ENCODE measurements at regions not wholly inside any gene's neighbourhood (a gene's known extent, or its start where the extent isn't known, plus 50 kb on each side); places are given as distances from the start of the nearest gene placed in this dataset.

DNA sequence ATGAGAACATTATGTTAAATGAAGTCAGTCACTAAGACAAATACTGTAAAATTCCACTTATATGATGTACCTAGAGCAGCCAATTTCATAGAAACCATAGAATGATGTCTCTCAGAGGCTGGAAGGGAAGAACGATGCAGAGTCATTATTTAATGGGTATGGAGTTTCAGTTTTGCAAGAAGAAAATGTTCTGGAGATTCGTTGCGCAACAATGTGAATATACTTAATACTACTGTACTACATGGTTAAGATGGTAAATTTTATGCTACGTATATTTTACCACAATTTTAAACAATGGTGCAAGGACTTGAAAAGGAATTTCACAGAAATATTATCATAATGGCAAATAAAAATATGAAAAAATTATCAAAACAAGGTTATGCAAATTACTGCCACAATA lies 972.6 kb downstream of the KCNMA1 start:
- Histone ChIP-seq H3K9ac (no peak overlapping the region), H3K4me2 (no peak overlapping the region), H3K4me3 (IDR thresholded peaks at IDR 0.05; ENCODE audit: insufficient read depth, low read depth, low read length) (no peak overlapping the region), H4K20me1 (ENCODE audit: insufficient read depth) (no peaks in the 10 kb centered on the region), H3K79me2 (ENCODE audit: insufficient read depth, low read depth) (no peaks in the 10 kb centered on the region), H2AFZ (ENCODE audit: low read depth) (no peak overlapping the region), H3K27ac (no peak overlapping the region), H3K36me3 (ENCODE audit: insufficient read depth) (no peaks in the 10 kb centered on the region), H3K27me3 (ENCODE audit: insufficient read depth, low read depth) (no peaks in the 10 kb centered on the region), H3K4me1 (ENCODE audit: low read depth, poor library complexity, severe bottlenecking) (no peaks in the 10 kb centered on the region)
- TF ChIP-seq, protein P1, sequence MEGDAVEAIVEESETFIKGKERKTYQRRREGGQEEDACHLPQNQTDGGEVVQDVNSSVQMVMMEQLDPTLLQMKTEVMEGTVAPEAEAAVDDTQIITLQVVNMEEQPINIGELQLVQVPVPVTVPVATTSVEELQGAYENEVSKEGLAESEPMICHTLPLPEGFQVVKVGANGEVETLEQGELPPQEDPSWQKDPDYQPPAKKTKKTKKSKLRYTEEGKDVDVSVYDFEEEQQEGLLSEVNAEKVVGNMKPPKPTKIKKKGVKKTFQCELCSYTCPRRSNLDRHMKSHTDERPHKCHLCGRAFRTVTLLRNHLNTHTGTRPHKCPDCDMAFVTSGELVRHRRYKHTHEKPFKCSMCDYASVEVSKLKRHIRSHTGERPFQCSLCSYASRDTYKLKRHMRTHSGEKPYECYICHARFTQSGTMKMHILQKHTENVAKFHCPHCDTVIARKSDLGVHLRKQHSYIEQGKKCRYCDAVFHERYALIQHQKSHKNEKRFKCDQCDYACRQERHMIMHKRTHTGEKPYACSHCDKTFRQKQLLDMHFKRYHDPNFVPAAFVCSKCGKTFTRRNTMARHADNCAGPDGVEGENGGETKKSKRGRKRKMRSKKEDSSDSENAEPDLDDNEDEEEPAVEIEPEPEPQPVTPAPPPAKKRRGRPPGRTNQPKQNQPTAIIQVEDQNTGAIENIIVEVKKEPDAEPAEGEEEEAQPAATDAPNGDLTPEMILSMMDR (conservative IDR thresholded peaks at IDR 0.05; ENCODE audit: low read depth, low read length) = no peak

DNA sequence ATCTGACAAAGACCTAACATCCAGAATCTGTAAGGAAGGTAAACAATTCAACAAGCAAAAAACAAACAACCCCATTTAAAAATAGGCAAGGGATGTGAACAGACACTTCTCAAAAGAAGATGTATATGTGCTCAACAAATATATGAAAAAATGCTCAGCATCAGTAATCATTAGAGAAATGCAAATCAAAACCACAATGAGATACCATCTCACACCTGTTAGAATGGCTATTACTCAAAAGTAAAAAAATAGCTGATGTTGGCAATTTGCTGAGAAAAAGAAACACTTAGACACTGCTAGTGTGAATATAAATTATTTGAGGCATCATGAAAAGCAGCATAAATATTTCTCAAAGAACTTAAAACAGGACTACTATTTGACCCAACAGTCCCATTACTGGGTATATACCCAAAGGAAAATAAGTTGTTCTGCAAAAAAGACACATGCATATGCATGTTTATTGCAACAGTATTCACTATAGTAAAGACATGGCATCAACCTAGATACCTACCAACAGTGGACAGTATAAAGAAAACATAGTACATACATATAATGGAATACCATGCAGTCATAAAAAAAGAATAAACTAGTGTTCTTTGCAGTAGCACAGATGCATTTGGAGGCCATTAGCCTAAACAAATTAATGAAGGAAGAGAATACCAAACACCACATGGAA lies 980.1 kb downstream of the KCNMA1 start:
- Histone ChIP-seq H3K9ac (no peak overlapping the region), H3K4me1 (ENCODE audit: low read depth, poor library complexity, severe bottlenecking) (peaks cover 11% of the 10 kb centered on the region), H3K27ac (no peak overlapping the region), H2AFZ (ENCODE audit: low read depth) (no peak overlapping the region), H3K4me3 (IDR thresholded peaks at IDR 0.05; ENCODE audit: insufficient read depth, low read depth, low read length) (no peak overlapping the region), H3K79me2 (ENCODE audit: insufficient read depth, low read depth) (no peaks in the 10 kb centered on the region), H3K36me3 (ENCODE audit: insufficient read depth) (no peaks in the 10 kb centered on the region), H4K20me1 (ENCODE audit: insufficient read depth) (no peaks in the 10 kb centered on the region), H3K27me3 (ENCODE audit: insufficient read depth, low read depth) (no peaks in the 10 kb centered on the region), H3K4me2 (no peak overlapping the region; the same call in 1 of the 2 replicates)
- TF ChIP-seq, protein P1 (conservative IDR thresholded peaks at IDR 0.05; ENCODE audit: low read depth, low read length) = no peak

DNA sequence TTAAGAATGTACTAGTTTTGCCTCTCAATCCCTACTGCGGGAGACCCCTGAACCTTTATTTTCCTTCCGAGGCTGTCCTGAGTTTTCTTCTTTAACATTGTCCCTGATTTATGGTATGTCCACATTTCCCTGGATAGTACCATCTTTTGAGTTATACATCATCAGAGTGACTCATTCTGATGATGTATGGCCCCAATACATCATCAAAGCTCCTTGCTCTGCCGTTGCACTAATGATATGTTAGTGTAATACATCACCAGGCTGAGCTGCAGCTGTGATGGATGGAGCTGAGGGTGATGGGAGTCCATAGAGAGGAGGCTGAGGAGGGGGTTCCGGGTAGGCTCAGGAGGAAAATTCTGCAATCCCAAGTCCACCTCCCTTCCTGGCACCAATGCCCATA lies 986.5 kb downstream of the KCNMA1 start:
- Histone ChIP-seq H3K4me1 (ENCODE audit: low read depth, poor library complexity, severe bottlenecking) (no peaks in the 10 kb centered on the region), H2AFZ (ENCODE audit: low read depth) (no peak overlapping the region), H3K36me3 (ENCODE audit: insufficient read depth) (no peaks in the 10 kb centered on the region), H3K4me2 (no peak overlapping the region), H3K79me2 (ENCODE audit: insufficient read depth, low read depth) (no peaks in the 10 kb centered on the region), H3K27ac (no peak overlapping the region), H3K9ac (no peak overlapping the region), H3K27me3 (ENCODE audit: insufficient read depth, low read depth) (no peaks in the 10 kb centered on the region), H3K4me3 (IDR thresholded peaks at IDR 0.05; ENCODE audit: insufficient read depth, low read depth, low read length) (no peak overlapping the region), H4K20me1 (ENCODE audit: insufficient read depth) (no peaks in the 10 kb centered on the region)
- TF ChIP-seq, protein P1 (conservative IDR thresholded peaks at IDR 0.05; ENCODE audit: low read depth, low read length) = no peak

DNA sequence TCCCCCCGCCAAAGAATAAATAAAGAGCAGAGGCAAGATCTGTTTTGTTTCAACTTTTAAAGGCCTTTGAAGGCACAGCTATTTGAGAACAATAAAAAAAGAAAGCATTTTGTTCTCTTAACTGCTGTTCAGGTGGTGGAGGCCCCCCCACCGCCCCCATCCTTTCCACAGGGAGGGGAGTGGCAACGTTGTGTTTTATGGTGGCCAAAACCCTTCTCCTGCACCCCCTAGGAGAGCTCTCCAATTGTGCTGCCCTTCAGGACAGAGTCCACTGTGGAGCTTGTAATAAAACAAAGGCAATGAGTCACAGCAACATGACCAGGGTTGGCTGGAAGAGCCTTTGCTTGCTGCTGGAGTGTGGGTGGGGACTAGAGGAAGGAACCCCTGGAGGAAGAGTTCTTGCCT lies 987.9 kb downstream of the KCNMA1 start:
- Histone ChIP-seq H3K4me3 (IDR thresholded peaks at IDR 0.05; ENCODE audit: insufficient read depth, low read depth, low read length) (no peak overlapping the region), H3K27ac (no peak overlapping the region), H3K9ac (no peak overlapping the region), H3K36me3 (ENCODE audit: insufficient read depth) (no peaks in the 10 kb centered on the region), H2AFZ (ENCODE audit: low read depth) (no peak overlapping the region), H3K4me2 (no peak overlapping the region), H4K20me1 (ENCODE audit: insufficient read depth) (no peaks in the 10 kb centered on the region), H3K27me3 (ENCODE audit: insufficient read depth, low read depth) (no peaks in the 10 kb centered on the region), H3K4me1 (ENCODE audit: low read depth, poor library complexity, severe bottlenecking) (no peaks in the 10 kb centered on the region), H3K79me2 (ENCODE audit: insufficient read depth, low read depth) (no peaks in the 10 kb centered on the region)
- TF ChIP-seq, protein P1 (conservative IDR thresholded peaks at IDR 0.05; ENCODE audit: low read depth, low read length) = no peak

Data from KMS-11 (cell line).